WERI-Rb-1 (cell line): ENCODE measurements at regions not wholly inside any gene's neighbourhood (a gene's known extent, or its start where the extent isn't known, plus 50 kb on each side); places are given as distances from the start of the nearest gene placed in this dataset.
"Not testable (repeated sequence)": the region's sequence is repeated elsewhere in the genome, so short reads cannot be mapped to it uniquely, and the experiment has no call there.

Source experiments
- DNase-seq: peaks from one replicate; pipeline ENCODE4 v3.0.0-alpha.2; 2020
- H3K27ac ChIP-seq: fragments of 250-450 bp; sonication (Bioruptor Pico); 2 replicates; pipeline ENCODE4 v1.5.1; 2020; ENCODE audit warnings: mild to moderate bottlenecking, moderate library complexity
- H3K27me3 ChIP-seq: fragments of 250-450 bp; sonication (Bioruptor Pico); 2 replicates; pipeline ENCODE4 v1.5.1; 2021; ENCODE audit warnings: mild to moderate bottlenecking, low read depth, moderate library complexity; ENCODE audit not compliant: insufficient read depth, severe bottlenecking
- H3K36me3 ChIP-seq: fragments of 250-450 bp; sonication (Bioruptor Pico); 2 replicates; pipeline ENCODE4 v1.5.1; 2020; ENCODE audit warnings: mild to moderate bottlenecking, moderate library complexity
- H3K4me3 ChIP-seq: 2 replicates; pipeline ENCODE4 v1.5.1; 2011; ENCODE audit warnings: low read depth, mild to moderate bottlenecking, control low read depth, low read length
- H3K9me3 ChIP-seq: fragments of 250-450 bp; sonication (Bioruptor Pico); 2 replicates; pipeline ENCODE4 v1.5.1; 2021; ENCODE audit warnings: mild to moderate bottlenecking, moderate library complexity; ENCODE audit not compliant: severe bottlenecking
- TF ChIP-seq, protein P1 (sequence below): IDR thresholded peaks from 2 replicates; pipeline ENCODE4 v1.5.1; 2011; ENCODE audit warnings: low read depth, mild to moderate bottlenecking, control low read depth, inconsistent platforms, low read length

DNA sequence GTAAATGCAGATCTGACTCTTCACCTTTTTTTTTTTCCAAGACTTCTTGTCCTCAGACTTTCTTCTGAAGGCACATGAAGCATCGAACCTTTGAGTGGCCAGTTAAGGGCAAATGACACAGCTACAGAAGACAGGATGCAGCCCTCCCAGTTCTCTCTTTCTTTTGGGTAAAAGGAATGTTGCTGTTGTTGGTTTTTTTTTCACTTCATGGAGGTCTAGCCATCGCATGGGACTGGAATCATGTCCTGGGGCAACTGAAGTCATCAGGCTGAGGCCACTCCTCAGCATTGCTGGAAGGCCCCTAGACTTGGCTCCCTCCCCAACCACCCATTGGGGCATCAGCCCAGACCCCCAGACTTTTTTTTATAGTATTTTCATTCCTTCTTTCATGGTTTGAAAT, 896.5 kb downstream of the SORCS1 start:
- Histone ChIP-seq H3K36me3 (no peaks in the 10 kb centered on the region), H3K27me3 (no peaks in the 10 kb centered on the region), H3K4me3 (no peak overlapping the region), H3K27ac (no peak overlapping the region), H3K9me3 (no peaks in the 10 kb centered on the region)
- no peak for DNase-seq
- TF ChIP-seq, protein P1, sequence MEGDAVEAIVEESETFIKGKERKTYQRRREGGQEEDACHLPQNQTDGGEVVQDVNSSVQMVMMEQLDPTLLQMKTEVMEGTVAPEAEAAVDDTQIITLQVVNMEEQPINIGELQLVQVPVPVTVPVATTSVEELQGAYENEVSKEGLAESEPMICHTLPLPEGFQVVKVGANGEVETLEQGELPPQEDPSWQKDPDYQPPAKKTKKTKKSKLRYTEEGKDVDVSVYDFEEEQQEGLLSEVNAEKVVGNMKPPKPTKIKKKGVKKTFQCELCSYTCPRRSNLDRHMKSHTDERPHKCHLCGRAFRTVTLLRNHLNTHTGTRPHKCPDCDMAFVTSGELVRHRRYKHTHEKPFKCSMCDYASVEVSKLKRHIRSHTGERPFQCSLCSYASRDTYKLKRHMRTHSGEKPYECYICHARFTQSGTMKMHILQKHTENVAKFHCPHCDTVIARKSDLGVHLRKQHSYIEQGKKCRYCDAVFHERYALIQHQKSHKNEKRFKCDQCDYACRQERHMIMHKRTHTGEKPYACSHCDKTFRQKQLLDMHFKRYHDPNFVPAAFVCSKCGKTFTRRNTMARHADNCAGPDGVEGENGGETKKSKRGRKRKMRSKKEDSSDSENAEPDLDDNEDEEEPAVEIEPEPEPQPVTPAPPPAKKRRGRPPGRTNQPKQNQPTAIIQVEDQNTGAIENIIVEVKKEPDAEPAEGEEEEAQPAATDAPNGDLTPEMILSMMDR: no peak

DNA sequence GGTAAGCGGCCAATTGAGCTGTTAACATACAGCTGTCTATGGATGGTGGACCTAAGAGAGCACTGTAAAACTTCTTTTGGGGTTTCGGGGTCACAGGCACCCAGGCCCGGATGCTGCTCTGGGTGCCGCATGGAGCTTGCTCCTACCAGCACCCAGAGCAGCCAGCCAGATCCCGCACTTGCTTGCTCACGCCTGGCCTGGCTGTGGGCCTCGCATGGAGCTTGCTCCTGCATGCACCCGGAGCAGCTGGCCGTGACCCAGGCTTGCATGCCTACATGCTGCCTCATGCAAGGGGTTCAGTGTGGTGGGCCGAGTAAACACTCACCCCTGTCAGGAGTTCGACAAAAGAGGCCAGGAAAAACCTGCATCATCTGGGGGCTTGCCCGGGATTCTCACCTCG, 896.9 kb downstream of the SORCS1 start:
- Histone ChIP-seq H3K36me3 (no peaks in the 10 kb centered on the region), H3K4me3 (no peak overlapping the region), H3K27me3 (no peaks in the 10 kb centered on the region), H3K27ac (no peak overlapping the region), H3K9me3 (no peaks in the 10 kb centered on the region)
- no peak for DNase-seq
- TF ChIP-seq, protein P1: no peak

DNA sequence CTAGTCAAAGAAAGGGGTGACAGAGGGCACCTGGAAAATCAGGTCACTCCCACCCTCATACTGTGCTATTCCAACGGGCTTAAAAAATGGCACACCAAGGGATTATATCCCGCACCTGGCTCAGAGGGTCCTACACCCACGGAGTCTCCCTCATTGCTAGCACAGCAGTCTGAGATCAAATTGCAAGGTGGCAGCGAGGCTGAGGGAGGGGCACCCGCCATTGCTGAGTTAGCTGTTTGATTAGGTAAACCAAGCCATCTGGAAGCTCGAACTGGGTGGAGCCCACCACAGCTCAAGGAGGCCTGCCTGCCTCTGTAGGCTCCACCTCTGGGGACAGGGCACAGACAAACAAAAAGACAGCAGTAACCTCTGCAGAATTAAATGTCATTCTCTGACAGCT, 907.1 kb downstream of the SORCS1 start:
- not testable (repeated sequence) for H3K27me3 ChIP-seq, H3K27ac ChIP-seq, H3K36me3 ChIP-seq, DNase-seq, H3K4me3 ChIP-seq, H3K9me3 ChIP-seq

DNA sequence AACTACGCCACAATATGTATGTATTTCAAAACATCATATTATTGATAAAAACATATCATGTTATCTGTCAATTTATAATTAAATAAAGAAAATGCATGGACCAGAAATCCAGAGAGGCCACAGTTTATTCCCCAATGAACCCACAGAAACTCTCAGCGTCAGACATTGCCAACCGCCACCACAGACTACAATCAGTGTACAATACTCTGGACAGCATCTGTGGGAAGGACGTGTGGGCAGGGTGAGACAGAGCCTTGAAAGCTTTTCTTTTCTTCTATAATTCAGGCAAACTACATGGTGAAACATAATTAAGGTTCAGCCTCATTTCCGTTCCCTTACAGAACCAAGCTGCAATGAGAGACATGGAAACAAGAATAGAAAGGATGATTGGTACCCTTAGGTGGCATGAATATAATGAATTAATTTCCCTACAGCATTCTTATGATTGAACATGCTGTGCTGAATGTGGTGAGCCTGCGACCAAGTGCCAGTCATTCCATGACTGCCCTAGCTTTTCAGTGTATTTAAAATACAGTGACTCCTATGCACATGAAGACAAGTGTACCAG, 909.3 kb downstream of the SORCS1 start:
- Histone ChIP-seq H3K9me3 (no peaks in the 10 kb centered on the region), H3K27me3 (no peaks in the 10 kb centered on the region), H3K36me3 (no peaks in the 10 kb centered on the region), H3K27ac (no peak overlapping the region), H3K4me3 (no peak overlapping the region)
- DNase-seq: no peak
- TF ChIP-seq, protein P1: no peak

DNA sequence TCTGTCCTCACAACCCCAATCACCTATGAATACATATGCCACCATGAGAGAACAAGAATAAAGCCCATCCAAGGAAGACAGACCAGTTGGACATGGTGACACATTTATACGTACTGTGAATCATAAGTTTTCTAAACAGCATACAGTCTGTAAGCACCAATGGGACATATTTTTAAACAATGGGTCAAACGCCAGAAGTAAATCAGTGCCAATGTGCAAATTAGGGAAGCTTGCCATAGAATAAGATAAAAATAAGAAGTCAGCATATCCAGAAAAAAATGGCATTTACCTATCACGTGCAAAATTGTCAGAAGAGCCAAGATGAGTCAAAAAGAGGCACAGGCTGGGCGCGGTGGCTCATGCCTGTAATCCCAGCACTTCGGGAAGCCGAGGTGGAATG, 910.4 kb downstream of the SORCS1 start:
- H3K27ac ChIP-seq: no peak overlapping the region
- no peak overlapping the region for H3K4me3 ChIP-seq
- H3K36me3 ChIP-seq: no peaks in the 10 kb centered on the region
- TF ChIP-seq, protein P1: no peak
- no peaks in the 10 kb centered on the region for H3K9me3 ChIP-seq
- H3K27me3 ChIP-seq: no peaks in the 10 kb centered on the region
- no peak for DNase-seq

DNA sequence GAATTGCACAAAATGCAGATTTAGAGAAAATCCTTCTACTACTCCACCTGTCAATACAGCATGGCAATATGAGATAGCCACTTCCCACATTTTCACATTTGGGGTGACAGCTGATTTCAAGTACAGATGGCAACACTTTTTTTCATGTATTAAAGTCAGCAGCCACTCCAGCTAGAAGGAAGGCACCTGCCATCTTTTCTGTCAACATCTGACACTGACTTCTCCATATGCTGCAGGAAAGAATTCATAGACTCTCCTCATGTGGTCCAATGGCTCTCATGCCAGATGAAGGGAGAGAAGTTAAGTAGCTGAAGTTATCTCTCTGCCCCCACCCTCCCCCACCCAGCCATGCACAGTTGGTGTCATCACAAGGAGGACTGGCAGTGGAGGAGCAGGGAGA, 912.0 kb downstream of the SORCS1 start:
- H3K36me3 ChIP-seq: no peaks in the 10 kb centered on the region
- no peak overlapping the region for H3K27ac ChIP-seq
- no peaks in the 10 kb centered on the region for H3K9me3 ChIP-seq
- no peak overlapping the region for H3K4me3 ChIP-seq
- no peaks in the 10 kb centered on the region for H3K27me3 ChIP-seq
- no peak for DNase-seq
- TF ChIP-seq, protein P1: no peak
